ENCODE measurements at regions not wholly inside any gene's neighbourhood (a gene's known extent, or its start where the extent isn't known, plus 50 kb on each side); places are given as distances from the start of the nearest gene placed in this dataset.

GRCh38 chr12:114480337-114481199 is 74.6 kb upstream of the TBX5 start:
- Histone ChIP-seq H4K8ac (replicated peaks; ENCODE audit: insufficient read length, low read depth, low read length) (no peak overlapping the region), H2BK20ac (ENCODE audit: low read depth, low read length, poor library complexity, severe bottlenecking) (no peak overlapping the region), H3K4me1 (ENCODE audit: insufficient read depth, low read length) (no peaks in the 10 kb centered on the region; the same call in none of the 2 replicates), H3K9me3 (ENCODE audit: control insufficient read depth, low read depth, low read length) (no peaks in the 10 kb centered on the region), H2BK120ac (ENCODE audit: low read depth, low read length, poor library complexity, severe bottlenecking) (no peak overlapping the region), H2BK15ac (ENCODE audit: low read depth, low read length) (no peak overlapping the region), H3K27me3 (ENCODE audit: insufficient read depth, low read length) (peaks cover 35% of the 10 kb centered on the region), H3K79me2 (ENCODE audit: insufficient read depth, low read length) (no peaks in the 10 kb centered on the region), H2BK5ac (ENCODE audit: insufficient read length, low read length) (no peak overlapping the region), H3K56ac (ENCODE audit: insufficient read length, low read depth, low read length) (no peak overlapping the region), H2AFZ (ENCODE audit: low read length) (no peak overlapping the region), H3K23ac (ENCODE audit: insufficient read length, low read depth, low read length) (no peak overlapping the region), H3T11ph (ENCODE audit: low read length) (no peak overlapping the region), H4K20me1 (ENCODE audit: control insufficient read depth, insufficient read depth, insufficient read length) (no peaks in the 10 kb centered on the region), H3K9ac (ENCODE audit: extremely low read depth, insufficient read length, low read length) (no peak overlapping the region), H3K27ac (ENCODE audit: insufficient read length, low read depth, low read length) (no peak overlapping the region), H3K4ac (ENCODE audit: low read depth, low read length) (no peak overlapping the region), H3K79me1 (ENCODE audit: insufficient read depth, low read depth, low read length, poor library complexity, severe bottlenecking) (no peaks in the 10 kb centered on the region), H4K5ac (ENCODE audit: insufficient read length, low read depth, low read length) (no peak overlapping the region), H3K18ac (ENCODE audit: insufficient read length, low read depth, low read length) (no peak overlapping the region), H3K23me2 (ENCODE audit: insufficient read length, low read depth, low read length, poor library complexity, severe bottlenecking) (peaks cover 14% of the 10 kb centered on the region), H3K4me2 (ENCODE audit: insufficient read depth, insufficient read length, low read length) (peak overlapping the region; percentile 86), H2BK12ac (ENCODE audit: insufficient read length, low read depth, low read length) (no peak overlapping the region), H2AK5ac (ENCODE audit: insufficient read length, low read length) (no peak overlapping the region), H4K91ac (ENCODE audit: insufficient read length, low read depth, low read length) (no peak overlapping the region), H3K14ac (ENCODE audit: insufficient read depth, low read length) (no peak overlapping the region)
- Mint-ChIP-seq H3K27ac (no peak overlapping the region), H3K4me1 (peaks cover 15 to 22% of the 10 kb centered on the region in 2 experiments), H3K4me3 (peak overlapping the region; percentile 71 to 90), H3K9me3 (peaks cover 5 to 7% of the 10 kb centered on the region in 2 experiments; a peak in 4 of 5 replicates), H3K27me3 (ENCODE audit: low read depth) (peaks cover 82% of the 10 kb centered on the region), H3K36me3 (ENCODE audit: insufficient read depth in 1 of 3, low read depth in 3 of 3) (peaks cover 0 to 4% (median 3%) of the 10 kb centered on the region in 3 experiments; a peak in 2 of 7 replicates)
- TF ChIP-seq CTCF (conservative IDR thresholded peaks at IDR 0.05), result no peak
- peak; percentile 43 for DNase-seq
- WGBS (ENCODE audit: extremely low coverage, insufficient read length, low lambda C conversion rate), result no CpG with 5 or more reads among the region's 34 CpGs

Measured in H9 (cell line).